OCI-LY1 (cell line): ENCODE measurements at regions not wholly inside any gene's neighbourhood (a gene's known extent, or its start where the extent isn't known, plus 50 kb on each side); places are given as distances from the start of the nearest gene placed in this dataset.

Experiments
- H2AFZ ChIP-seq: fragments of 200-600 bp; sonication (generic), shearing (Covaris generic); 2 replicates; pipeline ENCODE4 v1.6.0; 2014; ENCODE audit warnings: antibody characterized with exemption, mild to moderate bottlenecking, low read length
- H3F3A ChIP-seq: fragments of 200-600 bp; sonication (generic), shearing (Covaris generic); 2 replicates; pipeline ENCODE4 v1.6.0; 2014; ENCODE audit warnings: mild to moderate bottlenecking, antibody characterized with exemption, low read length, moderate library complexity; ENCODE audit not compliant: insufficient read depth
- H3K27ac ChIP-seq: fragments of 200-600 bp; sonication (generic); 2 replicates; pipeline ENCODE4 v1.5.1; 2014; ENCODE audit warnings: low read length, mixed run types, mild to moderate bottlenecking, low read depth; ENCODE audit not compliant: poor library complexity, severe bottlenecking
- H3K27me3 ChIP-seq: fragments of 200-600 bp; sonication (generic); 2 replicates; pipeline ENCODE4 v1.6.0; 2014; ENCODE audit warnings: antibody characterized with exemption, mild to moderate bottlenecking, low read length, moderate library complexity; ENCODE audit not compliant: insufficient read depth
- H3K36me3 ChIP-seq: fragments of 200-600 bp; sonication (generic); 2 replicates; pipeline ENCODE4 v1.6.1; 2014; ENCODE audit warnings: mild to moderate bottlenecking, antibody characterized with exemption, low read length, moderate library complexity, mixed read lengths; ENCODE audit not compliant: insufficient read depth
- H3K4me1 ChIP-seq: fragments of 200-600 bp; sonication (generic); 2 replicates; pipeline ENCODE4 v1.5.1; 2014; ENCODE audit warnings: mild to moderate bottlenecking, low read length, moderate library complexity; ENCODE audit not compliant: insufficient read depth, severe bottlenecking
- H3K4me2 ChIP-seq: fragments of 200-600 bp; sonication (generic), shearing (Covaris generic); 2 replicates; pipeline ENCODE4 v1.6.1; 2014; ENCODE audit warnings: low read length
- H3K4me3 ChIP-seq: fragments of 200-600 bp; sonication (generic); 2 replicates; pipeline ENCODE4 v1.5.1; 2014; ENCODE audit warnings: low read length, low read depth, mild to moderate bottlenecking, mixed read lengths; ENCODE audit not compliant: poor library complexity, severe bottlenecking
- H3K79me2 ChIP-seq: fragments of 200-600 bp; shearing (Covaris generic); 2 replicates; pipeline ENCODE4 v1.6.1; 2016; ENCODE audit warnings: mixed run types, low read length, mixed read lengths; ENCODE audit not compliant: insufficient read depth
- H3K9ac ChIP-seq: fragments of 200-600 bp; sonication (generic), shearing (Covaris generic); 2 replicates; pipeline ENCODE4 v1.6.1; 2014; ENCODE audit warnings: mild to moderate bottlenecking, low read length, mixed read lengths
- H3K9me2 ChIP-seq: fragments of 200-600 bp; sonication (generic), shearing (Covaris generic); 2 replicates; pipeline ENCODE4 v1.6.1; 2014; ENCODE audit warnings: low read depth, mild to moderate bottlenecking, low read length, mixed read lengths
- H3K9me3 ChIP-seq: fragments of 200-600 bp; shearing (Covaris generic); 2 replicates; pipeline ENCODE4 v1.6.1; 2014; ENCODE audit warnings: low read length, mixed read lengths
- H4K20me1 ChIP-seq: fragments of 200-600 bp; sonication (generic), shearing (Covaris generic); 2 replicates; pipeline ENCODE4 v1.6.0; 2016; ENCODE audit warnings: mild to moderate bottlenecking, low read length; ENCODE audit not compliant: insufficient read depth
- CTCF ChIP-seq: fragments of 200-600 bp; sonication (generic), shearing (Covaris generic); IDR thresholded peaks from 2 replicates; pipeline ENCODE4 v1.5.1; 2017; ENCODE audit warnings: mild to moderate bottlenecking, antibody characterized with exemption, low read length, moderate library complexity, mixed read lengths
- EZH2 ChIP-seq: fragments of 200-600 bp; sonication (generic), shearing (Covaris generic); IDR thresholded peaks from 2 replicates; pipeline ENCODE4 v1.8.0; 2017; ENCODE audit warnings: borderline replicate concordance, mixed run types, mild to moderate bottlenecking, antibody characterized with exemption, low read length, moderate library complexity, mixed read lengths

- peak overlapping the region; percentile 94 for H3K27ac ChIP-seq
- no peaks in the 10 kb centered on the region for H3K79me2 ChIP-seq
- H3K4me1 ChIP-seq, result peaks cover 57% of the 10 kb centered on the region
- peak overlapping the region; percentile 39 for H3K4me3 ChIP-seq
- H3K4me2 ChIP-seq, result peak overlapping the region; percentile 86
- no peaks in the 10 kb centered on the region for H3K36me3 ChIP-seq
- peak overlapping the region; percentile 70 for H3K9ac ChIP-seq
- no peaks in the 10 kb centered on the region for H3F3A ChIP-seq
- H4K20me1 ChIP-seq, result no peaks in the 10 kb centered on the region
- TF ChIP-seq CTCF, result no peak
- TF ChIP-seq EZH2, result no peak
- peak overlapping the region; percentile 85 for H2AFZ ChIP-seq
- peaks cover 9% of the 10 kb centered on the region; the same call in 1 of the 2 replicates for H3K9me3 ChIP-seq
- H3K27me3 ChIP-seq, result no peaks in the 10 kb centered on the region
- H3K9me2 ChIP-seq, result no peaks in the 10 kb centered on the region
These were observed 662.9 kb upstream of the ZNF608 start for GRCh38 chr5:125409234-125409860.

GRCh38 chr5:125409861-125410536 is 663.6 kb upstream of the ZNF608 start:
- Histone ChIP-seq H2AFZ (peak overlapping the region; percentile 85), H3K9me3 (0 out of 2 replicates have a peak, but pooled peaks cover 5% of the 10 kb centered on the region), H3F3A (no peaks in the 10 kb centered on the region), H3K9me2 (no peaks in the 10 kb centered on the region), H3K4me1 (peaks cover 57% of the 10 kb centered on the region), H4K20me1 (no peaks in the 10 kb centered on the region), H3K27me3 (no peaks in the 10 kb centered on the region), H3K79me2 (no peaks in the 10 kb centered on the region), H3K9ac (peak overlapping the region; percentile 70), H3K36me3 (no peaks in the 10 kb centered on the region), H3K4me2 (peak overlapping the region; percentile 86), H3K4me3 (peak overlapping the region; percentile 39), H3K27ac (peak overlapping the region; percentile 94)
- TF ChIP-seq EZH2 (no peak), CTCF (no peak)

DNA sequence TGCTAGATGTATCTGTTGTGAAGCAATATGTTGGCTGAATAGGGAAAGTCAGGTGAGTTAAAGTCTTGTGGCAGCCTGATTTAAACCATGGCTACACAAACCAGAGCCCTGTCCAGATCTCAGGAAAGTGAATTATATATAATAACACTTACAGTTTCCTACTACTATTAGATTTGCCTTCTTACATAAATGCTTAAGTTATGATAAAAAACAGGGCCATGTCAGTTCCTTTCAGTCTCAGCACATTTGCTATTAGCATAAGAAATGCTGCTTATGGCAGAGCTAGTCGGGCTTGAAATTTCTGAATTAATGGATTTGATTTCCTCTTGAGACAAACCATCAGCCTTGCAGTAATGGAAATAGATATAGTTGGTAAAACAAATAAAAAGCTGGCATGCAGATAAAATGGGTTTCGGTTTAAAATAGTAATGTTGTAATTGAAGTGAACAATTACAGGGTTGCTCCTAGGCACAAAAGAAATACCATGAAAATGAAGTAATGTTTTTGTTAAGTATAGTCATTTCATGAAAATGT is 664.2 kb upstream of the ZNF608 start:
- Histone ChIP-seq H3K4me1 (peaks cover 57% of the 10 kb centered on the region), H3K27me3 (no peaks in the 10 kb centered on the region), H3K9ac (peak overlapping the region; percentile 70), H2AFZ (peak overlapping the region; percentile 85; the same call in 1 of the 2 replicates), H3F3A (no peaks in the 10 kb centered on the region), H3K4me3 (peak overlapping the region; percentile 39), H3K4me2 (peak overlapping the region; percentile 86), H3K36me3 (no peaks in the 10 kb centered on the region), H3K9me3 (0 out of 2 replicates have a peak, but pooled peaks cover 5% of the 10 kb centered on the region), H3K27ac (peak overlapping the region; percentile 94), H3K9me2 (no peaks in the 10 kb centered on the region), H3K79me2 (no peaks in the 10 kb centered on the region), H4K20me1 (no peaks in the 10 kb centered on the region)
- TF ChIP-seq EZH2, result no peak
- TF ChIP-seq CTCF, result no peak
